HL-60 (cell line): ENCODE measurements at regions not wholly inside any gene's neighbourhood (a gene's known extent, or its start where the extent isn't known, plus 50 kb on each side); places are given as distances from the start of the nearest gene placed in this dataset.

Experiments used
- CTCF ChIP-seq: IDR thresholded peaks from one replicate; pipeline ENCODE4 v1.5.1; 2011; ENCODE audit warnings: low read length, control low read depth, inconsistent platforms; ENCODE audit not compliant: insufficient read depth
- POLR2AphosphoS5 ChIP-seq: IDR thresholded peaks from 2 replicates; pipeline ENCODE4 v1.6.1; 2012; ENCODE audit warnings: low read depth

- no peak for TF ChIP-seq CTCF
- no peak for TF ChIP-seq POLR2AphosphoS5
These were observed 108.5 kb upstream of the NXT1 start for GRCh38 chr20:23242104-23242503.
